HepG2 (cell line): ENCODE measurements at regions not wholly inside any gene's neighbourhood (a gene's known extent, or its start where the extent isn't known, plus 50 kb on each side); places are given as distances from the start of the nearest gene placed in this dataset.

ENCODE experiments used
- AHDC1 ChIP-seq: sonication (generic); formaldehyde crosslinking; IDR thresholded peaks from 2 replicates; pipeline ENCODE4 v1.5.1; 2020; ENCODE audit warnings: mild to moderate bottlenecking, missing genetic modification reagents, borderline replicate concordance
- GATAD2A ChIP-seq: IDR thresholded peaks from 2 replicates; pipeline ENCODE4 v1.6.1; 2016
- MAFK ChIP-seq, 2 experiments: IDR thresholded peaks in 1 of 2; conservative IDR thresholded peaks in 1 of 2; 2 replicates each; pipeline ENCODE4 v1.6.1; 2011; ENCODE audit warnings: improper control_type of control experiment in 2 of 2, low read length in 2 of 2
- RARA ChIP-seq: IDR thresholded peaks from 2 replicates; pipeline ENCODE4 v1.6.1; 2016; ENCODE audit warnings: missing genetic modification reagents, missing compliant biosample characterization
- SOX13 ChIP-seq, 3 experiments: fragments of 450-650 bp in 1 of 3; sonication (generic) in 1 of 3; formaldehyde crosslinking in 1 of 3; IDR thresholded peaks in 2 of 3; conservative IDR thresholded peaks in 1 of 3; 2 replicates each; pipeline versions ENCODE4 v1.5.0 to v1.6.1; 2016 to 2020; ENCODE audit warnings: antibody characterized with exemption in 1 of 3, mild to moderate bottlenecking in 1 of 3, missing compliant biosample characterization in 1 of 3, missing genetic modification reagents in 1 of 3, moderate library complexity in 1 of 3
- YY1 ChIP-seq: IDR thresholded peaks from 2 replicates; pipeline ENCODE4 v1.6.1; 2011; ENCODE audit warnings: low read length, low read depth, moderate library complexity, mild to moderate bottlenecking; ENCODE audit not compliant: insufficient read depth, insufficient replicate concordance
- ZNF12 ChIP-seq: sonication (generic); formaldehyde crosslinking; IDR thresholded peaks from 2 replicates; pipeline ENCODE4 v1.5.0; 2020; ENCODE audit warnings: missing genetic modification reagents
- ZNF660 ChIP-seq: sonication (generic); formaldehyde crosslinking; IDR thresholded peaks from 2 replicates; pipeline ENCODE4 v1.5.1; 2020; ENCODE audit warnings: mild to moderate bottlenecking, low read depth, missing genetic modification reagents, borderline replicate concordance
- TF ChIP-seq, protein P1 (sequence below): sonication (generic); formaldehyde crosslinking; IDR thresholded peaks from 2 replicates; pipeline ENCODE4 v1.4.0; 2020; ENCODE audit warnings: missing genetic modification reagents
- TF ChIP-seq, protein P2 (sequence below): IDR thresholded peaks from 2 replicates; pipeline ENCODE4 v1.6.1; 2016; ENCODE audit warnings: missing compliant biosample characterization, missing genetic modification reagents, borderline replicate concordance
- TF ChIP-seq, protein P3 (sequence below): sonication (generic); formaldehyde crosslinking; IDR thresholded peaks from 2 replicates; pipeline ENCODE4 v1.4.0; 2020; ENCODE audit warnings: mild to moderate bottlenecking, missing genetic modification reagents, borderline replicate concordance

- TF ChIP-seq, protein P1, sequence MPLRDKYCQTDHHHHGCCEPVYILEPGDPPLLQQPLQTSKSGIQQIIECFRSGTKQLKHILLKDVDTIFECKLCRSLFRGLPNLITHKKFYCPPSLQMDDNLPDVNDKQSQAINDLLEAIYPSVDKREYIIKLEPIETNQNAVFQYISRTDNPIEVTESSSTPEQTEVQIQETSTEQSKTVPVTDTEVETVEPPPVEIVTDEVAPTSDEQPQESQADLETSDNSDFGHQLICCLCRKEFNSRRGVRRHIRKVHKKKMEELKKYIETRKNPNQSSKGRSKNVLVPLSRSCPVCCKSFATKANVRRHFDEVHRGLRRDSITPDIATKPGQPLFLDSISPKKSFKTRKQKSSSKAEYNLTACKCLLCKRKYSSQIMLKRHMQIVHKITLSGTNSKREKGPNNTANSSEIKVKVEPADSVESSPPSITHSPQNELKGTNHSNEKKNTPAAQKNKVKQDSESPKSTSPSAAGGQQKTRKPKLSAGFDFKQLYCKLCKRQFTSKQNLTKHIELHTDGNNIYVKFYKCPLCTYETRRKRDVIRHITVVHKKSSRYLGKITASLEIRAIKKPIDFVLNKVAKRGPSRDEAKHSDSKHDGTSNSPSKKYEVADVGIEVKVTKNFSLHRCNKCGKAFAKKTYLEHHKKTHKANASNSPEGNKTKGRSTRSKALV (CRISPR knock-in tag), result no peak
- 0 out of 2 replicates have a peak, but pooled peaks have one; percentile 7 for TF ChIP-seq RARA (CRISPR knock-in tag)
- TF ChIP-seq SOX13 (IDR thresholded peaks at IDR 0.05), result no peak
- peak in 1 of 2 experiments; percentile 70; a peak in 2 of 4 replicates for TF ChIP-seq SOX13 (CRISPR knock-in tag; conservative IDR thresholded peaks at IDR 0.05 in 1 of 2, IDR thresholded peaks at IDR 0.05 in 1 of 2)
- TF ChIP-seq ZNF660 (CRISPR knock-in tag), result no peak
- TF ChIP-seq, protein P2, sequence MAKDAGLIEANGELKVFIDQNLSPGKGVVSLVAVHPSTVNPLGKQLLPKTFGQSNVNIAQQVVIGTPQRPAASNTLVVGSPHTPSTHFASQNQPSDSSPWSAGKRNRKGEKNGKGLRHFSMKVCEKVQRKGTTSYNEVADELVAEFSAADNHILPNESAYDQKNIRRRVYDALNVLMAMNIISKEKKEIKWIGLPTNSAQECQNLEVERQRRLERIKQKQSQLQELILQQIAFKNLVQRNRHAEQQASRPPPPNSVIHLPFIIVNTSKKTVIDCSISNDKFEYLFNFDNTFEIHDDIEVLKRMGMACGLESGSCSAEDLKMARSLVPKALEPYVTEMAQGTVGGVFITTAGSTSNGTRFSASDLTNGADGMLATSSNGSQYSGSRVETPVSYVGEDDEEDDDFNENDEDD (CRISPR knock-in tag), result no peak
- TF ChIP-seq GATAD2A, result 0 out of 2 replicates have a peak, but pooled peaks have one; percentile 2
- TF ChIP-seq MAFK (conservative IDR thresholded peaks at IDR 0.05 in 1 of 2, IDR thresholded peaks at IDR 0.05 in 1 of 2; ENCODE audit: low read length in 2 of 2), result no peak
- TF ChIP-seq AHDC1 (CRISPR knock-in tag), result 0 out of 2 replicates have a peak, but pooled peaks have one; percentile 34
- TF ChIP-seq, protein P3, sequence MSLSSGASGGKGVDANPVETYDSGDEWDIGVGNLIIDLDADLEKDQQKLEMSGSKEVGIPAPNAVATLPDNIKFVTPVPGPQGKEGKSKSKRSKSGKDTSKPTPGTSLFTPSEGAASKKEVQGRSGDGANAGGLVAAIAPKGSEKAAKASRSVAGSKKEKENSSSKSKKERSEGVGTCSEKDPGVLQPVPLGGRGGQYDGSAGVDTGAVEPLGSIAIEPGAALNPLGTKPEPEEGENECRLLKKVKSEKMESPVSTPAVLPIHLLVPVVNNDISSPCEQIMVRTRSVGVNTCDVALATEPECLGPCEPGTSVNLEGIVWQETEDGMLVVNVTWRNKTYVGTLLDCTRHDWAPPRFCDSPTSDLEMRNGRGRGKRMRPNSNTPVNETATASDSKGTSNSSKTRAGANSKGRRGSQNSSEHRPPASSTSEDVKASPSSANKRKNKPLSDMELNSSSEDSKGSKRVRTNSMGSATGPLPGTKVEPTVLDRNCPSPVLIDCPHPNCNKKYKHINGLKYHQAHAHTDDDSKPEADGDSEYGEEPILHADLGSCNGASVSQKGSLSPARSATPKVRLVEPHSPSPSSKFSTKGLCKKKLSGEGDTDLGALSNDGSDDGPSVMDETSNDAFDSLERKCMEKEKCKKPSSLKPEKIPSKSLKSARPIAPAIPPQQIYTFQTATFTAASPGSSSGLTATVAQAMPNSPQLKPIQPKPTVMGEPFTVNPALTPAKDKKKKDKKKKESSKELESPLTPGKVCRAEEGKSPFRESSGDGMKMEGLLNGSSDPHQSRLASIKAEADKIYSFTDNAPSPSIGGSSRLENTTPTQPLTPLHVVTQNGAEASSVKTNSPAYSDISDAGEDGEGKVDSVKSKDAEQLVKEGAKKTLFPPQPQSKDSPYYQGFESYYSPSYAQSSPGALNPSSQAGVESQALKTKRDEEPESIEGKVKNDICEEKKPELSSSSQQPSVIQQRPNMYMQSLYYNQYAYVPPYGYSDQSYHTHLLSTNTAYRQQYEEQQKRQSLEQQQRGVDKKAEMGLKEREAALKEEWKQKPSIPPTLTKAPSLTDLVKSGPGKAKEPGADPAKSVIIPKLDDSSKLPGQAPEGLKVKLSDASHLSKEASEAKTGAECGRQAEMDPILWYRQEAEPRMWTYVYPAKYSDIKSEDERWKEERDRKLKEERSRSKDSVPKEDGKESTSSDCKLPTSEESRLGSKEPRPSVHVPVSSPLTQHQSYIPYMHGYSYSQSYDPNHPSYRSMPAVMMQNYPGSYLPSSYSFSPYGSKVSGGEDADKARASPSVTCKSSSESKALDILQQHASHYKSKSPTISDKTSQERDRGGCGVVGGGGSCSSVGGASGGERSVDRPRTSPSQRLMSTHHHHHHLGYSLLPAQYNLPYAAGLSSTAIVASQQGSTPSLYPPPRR (CRISPR knock-in tag), result no peak
- peak; percentile 16; the same call in 1 of the 2 replicates for TF ChIP-seq ZNF12 (CRISPR knock-in tag)
- no peak for TF ChIP-seq YY1
Observed at GRCh38 chr14:31967669-31967975, 109.5 kb upstream of the ARHGAP5 start (continued).
